OCI-LY7 (cell line): ENCODE measurements at regions not wholly inside any gene's neighbourhood (a gene's known extent, or its start where the extent isn't known, plus 50 kb on each side); places are given as distances from the start of the nearest gene placed in this dataset.

Source experiments
- BruUV-seq: library from RNA; stranded (reverse); fragments of 400-500 nt; replicated peaks from 2 replicates; lab custom pipeline; 2021; lab: Mats Ljungman, UMichigan
- CTCF ChIA-PET: fragments of 300-600 bp; sonication (Branson Sonifier 250); formaldehyde crosslinking; loops from one replicate; lab custom pipeline; 2022; ENCODE audit warnings: antibody characterized with exemption; ENCODE audit not compliant: unreplicated experiment; lab: Charles Lee
- POLR2A ChIA-PET: fragments of 300-600 bp; sonication (Branson Sonifier 250); formaldehyde crosslinking; loops from one replicate; lab custom pipeline; 2022; ENCODE audit warnings: antibody characterized with exemption; lab: Charles Lee
- DNase-seq: peaks from one replicate; pipeline ENCODE4 v3.0.0-alpha.2; 2015; ENCODE audit warnings: low spot score
- H2AFZ ChIP-seq: fragments of 200-600 bp; sonication (generic), shearing (Covaris generic); 2 replicates; pipeline ENCODE4 v1.6.1; 2014; ENCODE audit warnings: mild to moderate bottlenecking, antibody characterized with exemption, low read length, moderate library complexity
- H3K27ac ChIP-seq: fragments of 200-600 bp; sonication (generic); 2 replicates; pipeline ENCODE4 v1.5.1; 2014; ENCODE audit warnings: mixed run types, low read depth, mild to moderate bottlenecking, moderate library complexity, low read length, inconsistent platforms; ENCODE audit not compliant: poor library complexity, severe bottlenecking
- H3K36me3 ChIP-seq: fragments of 200-600 bp; sonication (generic); 2 replicates; pipeline ENCODE4 v1.6.1; 2014; ENCODE audit warnings: mild to moderate bottlenecking, antibody characterized with exemption, low read length, moderate library complexity, mixed read lengths; ENCODE audit not compliant: insufficient read depth
- H3K4me1 ChIP-seq: fragments of 200-600 bp; sonication (generic); 2 replicates; pipeline ENCODE4 v1.5.1; 2014; ENCODE audit warnings: mild to moderate bottlenecking, low read length; ENCODE audit not compliant: insufficient read depth, poor library complexity, severe bottlenecking
- H3K4me2 ChIP-seq: fragments of 200-600 bp; sonication (generic); 2 replicates; pipeline ENCODE4 v1.6.1; 2014; ENCODE audit warnings: mild to moderate bottlenecking, low read length
- H3K4me3 ChIP-seq: fragments of 200-600 bp; sonication (generic); 2 replicates; pipeline ENCODE4 v1.5.1; 2014; ENCODE audit warnings: mild to moderate bottlenecking, low read depth, low read length; ENCODE audit not compliant: poor library complexity, severe bottlenecking
- H3K79me2 ChIP-seq: fragments of 200-600 bp; sonication (generic); 2 replicates; pipeline ENCODE4 v1.6.1; 2016; ENCODE audit warnings: low read depth, mild to moderate bottlenecking, low read length, moderate library complexity, mixed read lengths; ENCODE audit not compliant: insufficient read depth
- H3K9me2 ChIP-seq: fragments of 200-600 bp; sonication (generic); 2 replicates; pipeline ENCODE4 v1.6.1; 2016; ENCODE audit warnings: mild to moderate bottlenecking, low read length, mixed read lengths; ENCODE audit not compliant: insufficient read depth
- H3K9me3 ChIP-seq: fragments of 200-600 bp; sonication (generic); 2 replicates; pipeline ENCODE4 v1.6.1; 2014; ENCODE audit warnings: mild to moderate bottlenecking, mixed run types, low read length, mixed read lengths
- H4K20me1 ChIP-seq: fragments of 200-600 bp; sonication (generic); 2 replicates; pipeline ENCODE4 v1.6.1; 2014; ENCODE audit warnings: mild to moderate bottlenecking, antibody characterized with exemption, low read length, moderate library complexity, mixed read lengths; ENCODE audit not compliant: insufficient read depth
- CTCF ChIP-seq: fragments of 200-600 bp; sonication (generic); conservative IDR thresholded peaks from 2 replicates; pipeline ENCODE4 v1.5.1; 2014; ENCODE audit warnings: mild to moderate bottlenecking, antibody characterized with exemption, low read length, moderate library complexity, mixed read lengths
- EZH2phosphoT487 ChIP-seq: fragments of 200-600 bp; sonication (generic); IDR thresholded peaks from 2 replicates; pipeline ENCODE4 v1.6.1; 2018; ENCODE audit warnings: low read depth, borderline replicate concordance, mild to moderate bottlenecking, mixed run types, antibody characterized with exemption, low read length, moderate library complexity, mixed read lengths
- intact Hi-C: fragments of 100-400 bp; cut with micrococcal nuclease; formaldehyde crosslinking; loops from one replicate; pipeline ENCODE4 v1.10.0; 2022; ENCODE audit not compliant: unreplicated experiment

DNA sequence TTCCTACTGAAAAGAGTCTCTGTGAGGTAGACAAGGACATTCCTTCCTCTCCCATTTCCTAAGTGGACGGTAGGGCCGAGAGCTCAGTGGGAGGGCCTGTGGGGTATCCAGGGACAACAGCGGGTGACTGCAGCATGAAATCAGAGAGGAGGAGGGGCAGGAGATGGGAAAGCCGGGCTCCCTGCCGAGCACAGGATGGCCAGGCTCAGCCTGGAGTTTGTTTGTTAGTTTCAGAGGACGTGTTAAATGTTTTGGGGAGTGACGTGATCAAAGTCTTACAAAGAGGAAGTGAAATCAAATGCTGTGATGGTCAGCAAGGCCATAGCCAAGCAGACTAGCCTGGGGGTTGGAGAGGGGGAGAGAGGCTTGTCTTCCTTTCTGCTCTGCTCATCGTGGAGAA lies 152.7 kb downstream of the ADAMTS15 start:
- Histone ChIP-seq H3K36me3 (no peaks in the 10 kb centered on the region), H3K9me2 (no peaks in the 10 kb centered on the region), H3K4me1 (no peaks in the 10 kb centered on the region), H4K20me1 (no peaks in the 10 kb centered on the region), H3K27ac (no peak overlapping the region), H3K4me2 (no peak overlapping the region), H2AFZ (no peak overlapping the region), H3K79me2 (no peaks in the 10 kb centered on the region), H3K9me3 (no peaks in the 10 kb centered on the region), H3K4me3 (no peak overlapping the region)
- TF ChIP-seq EZH2phosphoT487 = no peak
- ChIA-PET CTCF (no interaction called here), POLR2A (no interaction called here)
- no peak for DNase-seq
- intact Hi-C loops = no loop called here
- BruUV-seq = no TSS peak

DNA sequence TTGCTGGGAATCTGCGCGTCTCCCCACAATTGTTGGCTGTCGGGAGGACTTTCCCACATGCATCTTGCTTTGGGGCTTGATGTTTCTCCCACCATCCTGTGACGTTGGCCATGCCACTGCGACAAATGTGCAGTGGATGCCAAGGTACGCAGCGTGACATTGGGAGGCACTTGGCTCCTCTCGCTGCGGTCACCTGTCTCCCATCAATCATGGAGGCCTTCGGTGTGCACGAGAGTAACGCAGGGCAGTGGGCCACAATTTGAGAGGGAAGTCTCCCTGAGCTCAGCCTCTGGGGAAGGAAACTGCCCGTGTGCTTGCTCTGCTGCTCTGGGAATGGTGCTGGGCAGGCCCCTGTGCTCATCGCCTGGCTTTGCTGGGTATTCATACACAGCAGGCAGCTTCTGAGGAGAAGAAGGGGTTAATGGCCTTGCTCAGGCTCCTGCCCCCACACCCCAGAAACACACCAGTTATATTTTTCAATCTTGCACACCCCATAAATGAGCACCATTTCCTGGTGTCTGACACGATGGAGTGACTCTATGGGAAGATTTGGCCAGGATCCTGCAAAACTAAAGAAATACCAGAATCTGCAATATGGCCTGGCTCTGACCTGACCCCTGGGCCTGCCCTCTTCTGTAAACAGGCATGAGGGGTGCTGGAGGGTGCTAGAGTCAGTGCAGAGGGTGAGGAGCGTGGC lies 153.5 kb downstream of the ADAMTS15 start:
- no peak overlapping the region for H3K27ac ChIP-seq
- POLR2A ChIA-PET = no interaction called here
- intact Hi-C loops = no loop called here
- no peaks in the 10 kb centered on the region for H3K36me3 ChIP-seq
- H2AFZ ChIP-seq = no peak overlapping the region
- no peak for TF ChIP-seq CTCF
- no peak for TF ChIP-seq EZH2phosphoT487
- H3K4me3 ChIP-seq = no peak overlapping the region
- H3K9me2 ChIP-seq = no peaks in the 10 kb centered on the region
- DNase-seq = no peak
- BruUV-seq = no TSS peak
- H3K4me2 ChIP-seq = no peak overlapping the region
- H3K4me1 ChIP-seq = no peaks in the 10 kb centered on the region
- no peaks in the 10 kb centered on the region for H4K20me1 ChIP-seq
- no peaks in the 10 kb centered on the region for H3K79me2 ChIP-seq
- no peaks in the 10 kb centered on the region for H3K9me3 ChIP-seq
- CTCF ChIA-PET = no interaction called here

GRCh38 chr11:130602641-130603334 lies 154.3 kb downstream of the ADAMTS15 start:
- intact Hi-C loops = no loop called here
- CTCF ChIA-PET = no interaction called here
- Histone ChIP-seq H3K27ac (no peak overlapping the region), H3K4me1 (no peaks in the 10 kb centered on the region), H3K9me2 (no peaks in the 10 kb centered on the region), H3K9me3 (no peaks in the 10 kb centered on the region), H3K79me2 (no peaks in the 10 kb centered on the region), H3K4me3 (no peak overlapping the region), H3K36me3 (no peaks in the 10 kb centered on the region), H4K20me1 (no peaks in the 10 kb centered on the region), H2AFZ (no peak overlapping the region), H3K4me2 (no peak overlapping the region)
- no peak for DNase-seq
- TF ChIP-seq CTCF = no peak
- no peak for TF ChIP-seq EZH2phosphoT487
- POLR2A ChIA-PET = no interaction called here
- no TSS peak for BruUV-seq
